Liver (tissue), 8 donors: ENCODE measurements at regions not wholly inside any gene's neighbourhood (a gene's known extent, or its start where the extent isn't known, plus 50 kb on each side); places are given as distances from the start of the nearest gene placed in this dataset.

Experiments
- DNase-seq: peaks from one replicate; pipeline ENCODE4 v3.0.0-alpha.2; 2017; ENCODE audit warnings: low spot score
- H3K27ac ChIP-seq, 2 donors: one replicate each; pipeline ENCODE4 v1.7.0; 2013; ENCODE audit warnings: inconsistent platforms in 2 of 2, low read length in 2 of 2, control low read depth in 1 of 2, low read depth in 1 of 2, mild to moderate bottlenecking in 1 of 2
- H3K27me3 ChIP-seq, 4 donors: one replicate each; pipeline versions ENCODE4 v1.6.1 to v1.7.0; 2013; ENCODE audit warnings: low read length in 3 of 4, inconsistent platforms in 1 of 4, mild to moderate bottlenecking in 1 of 4, moderate library complexity in 1 of 4; ENCODE audit not compliant: control insufficient read depth in 4 of 4, insufficient read depth in 4 of 4
- H3K36me3 ChIP-seq, 4 donors: one replicate each; pipeline versions ENCODE4 v1.6.1 to v1.7.0; 2013; ENCODE audit warnings: low read length in 3 of 4, mild to moderate bottlenecking in 3 of 4, low read depth in 1 of 4, moderate library complexity in 1 of 4; ENCODE audit not compliant: control insufficient read depth in 4 of 4, insufficient read depth in 3 of 4
- H3K4me1 ChIP-seq, 4 donors: one replicate each; pipeline versions ENCODE4 v1.6.1 to v1.7.0; 2013; ENCODE audit warnings: low read length in 3 of 4, mild to moderate bottlenecking in 3 of 4, moderate library complexity in 1 of 4; ENCODE audit not compliant: control insufficient read depth in 4 of 4, insufficient read depth in 4 of 4
- H3K4me3 ChIP-seq, 3 donors: one replicate each; pipeline versions ENCODE4 v1.6.1 to v1.7.0; 2013; ENCODE audit warnings: low read length in 3 of 3, control low read depth in 1 of 3, low read depth in 1 of 3, mild to moderate bottlenecking in 1 of 3
- H3K9ac ChIP-seq, 2 donors: one replicate each; pipeline ENCODE4 v1.7.0; 2013; ENCODE audit warnings: low read length in 2 of 2, mild to moderate bottlenecking in 2 of 2, moderate library complexity in 2 of 2, control low read depth in 1 of 2, low read depth in 1 of 2
- H3K9me3 ChIP-seq, 4 donors: one replicate each; pipeline versions ENCODE4 v1.6.1 to v1.7.0; 2013; ENCODE audit warnings: low read length in 3 of 4; ENCODE audit not compliant: control insufficient read depth in 4 of 4
- EGR1 ChIP-seq, 2 donors: IDR thresholded peaks; 2 replicates each; pipeline ENCODE4 v1.6.1; 2016 to 2018; ENCODE audit warnings: antibody characterized with exemption in 2 of 2, low read depth in 2 of 2
- FOXA1 ChIP-seq: IDR thresholded peaks from 2 replicates; pipeline ENCODE4 v1.6.1; 2016; ENCODE audit warnings: antibody characterized with exemption
- FOXA2 ChIP-seq: IDR thresholded peaks from 2 replicates; pipeline ENCODE4 v1.6.1; 2016; ENCODE audit warnings: antibody characterized with exemption
- GABPA ChIP-seq, 2 donors: IDR thresholded peaks in 1 of 2; conservative IDR thresholded peaks in 1 of 2; 2 replicates each; pipeline ENCODE4 v1.6.1; 2016; ENCODE audit warnings: antibody characterized with exemption in 2 of 2, mild to moderate bottlenecking in 1 of 2, moderate library complexity in 1 of 2
- HNF4A ChIP-seq, 2 donors: conservative IDR thresholded peaks; 2 replicates each; pipeline ENCODE4 v1.6.1; 2016; ENCODE audit warnings: antibody characterized with exemption in 2 of 2, mild to moderate bottlenecking in 2 of 2
- HNF4G ChIP-seq: IDR thresholded peaks from 2 replicates; pipeline ENCODE4 v1.6.1; 2016; ENCODE audit warnings: antibody characterized with exemption
- JUND ChIP-seq, 2 donors: IDR thresholded peaks; 2 replicates each; pipeline ENCODE4 v1.6.1; 2016; ENCODE audit warnings: antibody characterized with exemption in 2 of 2
- NR2F2 ChIP-seq: IDR thresholded peaks from 2 replicates; pipeline ENCODE4 v1.6.1; 2016; ENCODE audit warnings: antibody characterized with exemption
- RAD21 ChIP-seq, 2 donors: IDR thresholded peaks; 2 replicates each; pipeline ENCODE4 v1.6.1; 2016; ENCODE audit warnings: antibody characterized with exemption in 2 of 2, mild to moderate bottlenecking in 2 of 2
- RXRA ChIP-seq, 2 donors: IDR thresholded peaks; 2 replicates each; pipeline ENCODE4 v1.6.1; 2017 to 2018; ENCODE audit warnings: antibody characterized with exemption in 2 of 2, mild to moderate bottlenecking in 1 of 2
- SP1 ChIP-seq: IDR thresholded peaks from 2 replicates; pipeline ENCODE4 v1.6.1; 2018; ENCODE audit warnings: antibody characterized with exemption, mild to moderate bottlenecking
- TAF1 ChIP-seq: conservative IDR thresholded peaks from 2 replicates; pipeline ENCODE4 v1.6.1; 2016; ENCODE audit warnings: antibody characterized with exemption, mild to moderate bottlenecking
- YY1 ChIP-seq: IDR thresholded peaks from 2 replicates; pipeline ENCODE4 v1.6.1; 2016; ENCODE audit warnings: antibody characterized with exemption, mild to moderate bottlenecking
- WGBS: extraction: QIAGEN DNeasy Blood & Tissue Kit; methylation state at CpG from one replicate; pipeline ENCODE4 v1.1.7; 2013; 5-methylcytosine and 5-hydroxymethylcytosine counted together
- TF ChIP-seq, protein P1 (sequence below): IDR thresholded peaks from 2 replicates; pipeline ENCODE4 v1.6.1; 2016; ENCODE audit warnings: antibody characterized with exemption
- TF ChIP-seq, protein P2 (sequence below): IDR thresholded peaks from 2 replicates; pipeline ENCODE4 v1.6.1; 2016; ENCODE audit warnings: antibody characterized with exemption
- TF ChIP-seq, protein P3 (sequence below): IDR thresholded peaks from 2 replicates; pipeline ENCODE4 v1.6.1; 2016; ENCODE audit warnings: antibody characterized with exemption, mild to moderate bottlenecking
- TF ChIP-seq, protein P4 (sequence below): fragments of 150-350 bp; IDR thresholded peaks from 2 replicates; pipeline ENCODE4 v1.5.1; 2017; ENCODE audit warnings: improper control_type of control experiment, low read depth, low read length; ENCODE audit not compliant: missing input control
- donor health status: healthy.
- donor health status: healthy.
- donor health status: healthy.
- donor health status: healthy.
- donor health status: healthy.

DNA sequence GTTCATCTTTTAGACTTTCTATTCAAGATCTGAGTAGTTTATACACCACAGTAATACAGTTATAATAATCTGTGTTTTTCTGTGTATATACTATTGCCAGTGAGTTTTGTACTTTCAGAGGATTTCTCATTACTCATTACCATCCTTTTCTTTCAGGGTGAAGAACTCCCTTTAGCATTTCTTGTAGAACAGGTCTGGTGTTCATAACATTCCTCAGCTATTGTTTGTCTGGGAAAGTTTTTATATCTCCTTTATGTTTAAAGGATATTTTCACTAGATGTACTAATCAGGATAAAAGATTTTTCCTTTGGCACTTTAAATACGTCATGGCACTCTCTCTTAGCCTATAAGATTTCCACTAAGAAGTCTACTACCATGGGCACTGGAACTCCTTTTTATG, 705.5 kb downstream of the SLC4A3 start:
- Histone ChIP-seq H3K4me3 (no peak overlapping the region), H3K9me3 (peaks cover 0 to 2% (median 0%) of the 10 kb centered on the region in 4 donors), H3K36me3 (no peaks in the 10 kb centered on the region), H3K27ac (no peak overlapping the region), H3K4me1 (no peaks in the 10 kb centered on the region), H3K9ac (no peak overlapping the region), H3K27me3 (no peaks in the 10 kb centered on the region)
- WGBS, result 68% methylated on average over 1 of the region's 1 CpG
- DNase-seq, result no peak
- TF ChIP-seq RAD21 (IDR thresholded peaks at IDR 0.05), result no peak
- TF ChIP-seq, protein P1, sequence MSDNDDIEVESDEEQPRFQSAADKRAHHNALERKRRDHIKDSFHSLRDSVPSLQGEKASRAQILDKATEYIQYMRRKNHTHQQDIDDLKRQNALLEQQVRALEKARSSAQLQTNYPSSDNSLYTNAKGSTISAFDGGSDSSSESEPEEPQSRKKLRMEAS, result no peak
- TF ChIP-seq, protein P2, sequence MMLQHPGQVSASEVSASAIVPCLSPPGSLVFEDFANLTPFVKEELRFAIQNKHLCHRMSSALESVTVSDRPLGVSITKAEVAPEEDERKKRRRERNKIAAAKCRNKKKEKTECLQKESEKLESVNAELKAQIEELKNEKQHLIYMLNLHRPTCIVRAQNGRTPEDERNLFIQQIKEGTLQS, result no peak
- TF ChIP-seq FOXA1, result no peak
- no peak for TF ChIP-seq GABPA (IDR thresholded peaks at IDR 0.05 in 1 of 2, conservative IDR thresholded peaks at IDR 0.05 in 1 of 2)
- no peak for TF ChIP-seq HNF4G
- no peak for TF ChIP-seq NR2F2

DNA sequence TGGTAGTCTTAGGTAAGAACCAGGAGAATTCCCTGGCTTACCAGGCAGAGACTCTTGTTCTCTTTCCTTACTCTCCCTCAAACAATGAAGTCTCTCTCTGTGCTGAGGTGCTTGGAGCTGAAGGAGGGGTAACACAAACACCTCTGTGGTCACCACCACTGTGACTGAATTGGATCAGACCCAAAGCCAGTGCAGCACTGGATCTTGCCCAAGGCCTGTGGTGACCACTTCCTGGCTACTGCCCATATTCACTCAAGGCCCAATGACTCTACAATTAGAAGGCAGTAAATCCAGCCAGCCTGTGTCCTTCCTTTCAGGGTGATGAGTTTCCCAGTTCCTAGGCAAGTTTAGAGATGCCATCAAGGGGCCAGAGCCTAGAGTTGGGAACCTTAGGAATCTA, 706.8 kb downstream of the SLC4A3 start:
- no peak for DNase-seq
- Histone ChIP-seq H3K4me1 (no peaks in the 10 kb centered on the region), H3K4me3 (no peak overlapping the region), H3K36me3 (no peaks in the 10 kb centered on the region), H3K27ac (no peak overlapping the region), H3K27me3 (no peaks in the 10 kb centered on the region), H3K9ac (no peak overlapping the region), H3K9me3 (no peaks in the 10 kb centered on the region)
- TF ChIP-seq NR2F2 (no peak), FOXA1 (no peak), SP1 (no peak), RXRA (IDR thresholded peaks at IDR 0.05) (no peak), EGR1 (IDR thresholded peaks at IDR 0.05; ENCODE audit: low read depth in 2 of 2) (no peak), FOXA2 (no peak), TAF1 (no peak), HNF4G (no peak), YY1 (no peak), RAD21 (IDR thresholded peaks at IDR 0.05) (no peak), JUND (IDR thresholded peaks at IDR 0.05) (no peak), HNF4A (conservative IDR thresholded peaks at IDR 0.05) (no peak), GABPA (IDR thresholded peaks at IDR 0.05 in 1 of 2, conservative IDR thresholded peaks at IDR 0.05 in 1 of 2) (no peak)
- TF ChIP-seq, protein P1, result no peak
- TF ChIP-seq, protein P2, result no peak
- TF ChIP-seq, protein P3, sequence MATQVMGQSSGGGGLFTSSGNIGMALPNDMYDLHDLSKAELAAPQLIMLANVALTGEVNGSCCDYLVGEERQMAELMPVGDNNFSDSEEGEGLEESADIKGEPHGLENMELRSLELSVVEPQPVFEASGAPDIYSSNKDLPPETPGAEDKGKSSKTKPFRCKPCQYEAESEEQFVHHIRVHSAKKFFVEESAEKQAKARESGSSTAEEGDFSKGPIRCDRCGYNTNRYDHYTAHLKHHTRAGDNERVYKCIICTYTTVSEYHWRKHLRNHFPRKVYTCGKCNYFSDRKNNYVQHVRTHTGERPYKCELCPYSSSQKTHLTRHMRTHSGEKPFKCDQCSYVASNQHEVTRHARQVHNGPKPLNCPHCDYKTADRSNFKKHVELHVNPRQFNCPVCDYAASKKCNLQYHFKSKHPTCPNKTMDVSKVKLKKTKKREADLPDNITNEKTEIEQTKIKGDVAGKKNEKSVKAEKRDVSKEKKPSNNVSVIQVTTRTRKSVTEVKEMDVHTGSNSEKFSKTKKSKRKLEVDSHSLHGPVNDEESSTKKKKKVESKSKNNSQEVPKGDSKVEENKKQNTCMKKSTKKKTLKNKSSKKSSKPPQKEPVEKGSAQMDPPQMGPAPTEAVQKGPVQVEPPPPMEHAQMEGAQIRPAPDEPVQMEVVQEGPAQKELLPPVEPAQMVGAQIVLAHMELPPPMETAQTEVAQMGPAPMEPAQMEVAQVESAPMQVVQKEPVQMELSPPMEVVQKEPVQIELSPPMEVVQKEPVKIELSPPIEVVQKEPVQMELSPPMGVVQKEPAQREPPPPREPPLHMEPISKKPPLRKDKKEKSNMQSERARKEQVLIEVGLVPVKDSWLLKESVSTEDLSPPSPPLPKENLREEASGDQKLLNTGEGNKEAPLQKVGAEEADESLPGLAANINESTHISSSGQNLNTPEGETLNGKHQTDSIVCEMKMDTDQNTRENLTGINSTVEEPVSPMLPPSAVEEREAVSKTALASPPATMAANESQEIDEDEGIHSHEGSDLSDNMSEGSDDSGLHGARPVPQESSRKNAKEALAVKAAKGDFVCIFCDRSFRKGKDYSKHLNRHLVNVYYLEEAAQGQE, result no peak
- TF ChIP-seq, protein P4, sequence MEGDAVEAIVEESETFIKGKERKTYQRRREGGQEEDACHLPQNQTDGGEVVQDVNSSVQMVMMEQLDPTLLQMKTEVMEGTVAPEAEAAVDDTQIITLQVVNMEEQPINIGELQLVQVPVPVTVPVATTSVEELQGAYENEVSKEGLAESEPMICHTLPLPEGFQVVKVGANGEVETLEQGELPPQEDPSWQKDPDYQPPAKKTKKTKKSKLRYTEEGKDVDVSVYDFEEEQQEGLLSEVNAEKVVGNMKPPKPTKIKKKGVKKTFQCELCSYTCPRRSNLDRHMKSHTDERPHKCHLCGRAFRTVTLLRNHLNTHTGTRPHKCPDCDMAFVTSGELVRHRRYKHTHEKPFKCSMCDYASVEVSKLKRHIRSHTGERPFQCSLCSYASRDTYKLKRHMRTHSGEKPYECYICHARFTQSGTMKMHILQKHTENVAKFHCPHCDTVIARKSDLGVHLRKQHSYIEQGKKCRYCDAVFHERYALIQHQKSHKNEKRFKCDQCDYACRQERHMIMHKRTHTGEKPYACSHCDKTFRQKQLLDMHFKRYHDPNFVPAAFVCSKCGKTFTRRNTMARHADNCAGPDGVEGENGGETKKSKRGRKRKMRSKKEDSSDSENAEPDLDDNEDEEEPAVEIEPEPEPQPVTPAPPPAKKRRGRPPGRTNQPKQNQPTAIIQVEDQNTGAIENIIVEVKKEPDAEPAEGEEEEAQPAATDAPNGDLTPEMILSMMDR, result no peak
